22Rv1 (cell line): ENCODE measurements at regions not wholly inside any gene's neighbourhood (a gene's known extent, or its start where the extent isn't known, plus 50 kb on each side); places are given as distances from the start of the nearest gene placed in this dataset.

Source experiments
- ZFX ChIP-seq: fragments of 450-650 bp; IDR thresholded peaks from 2 replicates; pipeline ENCODE4 v1.6.1; 2017; ENCODE audit warnings: antibody characterized with exemption, borderline replicate concordance
- TF ChIP-seq, protein P1 (sequence below): fragments of 450-650 bp; IDR thresholded peaks from 2 replicates; pipeline ENCODE4 v1.5.1; 2017; ENCODE audit warnings: mild to moderate bottlenecking

GRCh38 chr2:3041246-3041645, 336.4 kb downstream of the EIPR1 start:
- TF ChIP-seq, protein P1, sequence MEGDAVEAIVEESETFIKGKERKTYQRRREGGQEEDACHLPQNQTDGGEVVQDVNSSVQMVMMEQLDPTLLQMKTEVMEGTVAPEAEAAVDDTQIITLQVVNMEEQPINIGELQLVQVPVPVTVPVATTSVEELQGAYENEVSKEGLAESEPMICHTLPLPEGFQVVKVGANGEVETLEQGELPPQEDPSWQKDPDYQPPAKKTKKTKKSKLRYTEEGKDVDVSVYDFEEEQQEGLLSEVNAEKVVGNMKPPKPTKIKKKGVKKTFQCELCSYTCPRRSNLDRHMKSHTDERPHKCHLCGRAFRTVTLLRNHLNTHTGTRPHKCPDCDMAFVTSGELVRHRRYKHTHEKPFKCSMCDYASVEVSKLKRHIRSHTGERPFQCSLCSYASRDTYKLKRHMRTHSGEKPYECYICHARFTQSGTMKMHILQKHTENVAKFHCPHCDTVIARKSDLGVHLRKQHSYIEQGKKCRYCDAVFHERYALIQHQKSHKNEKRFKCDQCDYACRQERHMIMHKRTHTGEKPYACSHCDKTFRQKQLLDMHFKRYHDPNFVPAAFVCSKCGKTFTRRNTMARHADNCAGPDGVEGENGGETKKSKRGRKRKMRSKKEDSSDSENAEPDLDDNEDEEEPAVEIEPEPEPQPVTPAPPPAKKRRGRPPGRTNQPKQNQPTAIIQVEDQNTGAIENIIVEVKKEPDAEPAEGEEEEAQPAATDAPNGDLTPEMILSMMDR: no peak
- TF ChIP-seq ZFX: no peak
